ENCODE measurements at regions not wholly inside any gene's neighbourhood (a gene's known extent, or its start where the extent isn't known, plus 50 kb on each side); places are given as distances from the start of the nearest gene placed in this dataset.

DNA sequence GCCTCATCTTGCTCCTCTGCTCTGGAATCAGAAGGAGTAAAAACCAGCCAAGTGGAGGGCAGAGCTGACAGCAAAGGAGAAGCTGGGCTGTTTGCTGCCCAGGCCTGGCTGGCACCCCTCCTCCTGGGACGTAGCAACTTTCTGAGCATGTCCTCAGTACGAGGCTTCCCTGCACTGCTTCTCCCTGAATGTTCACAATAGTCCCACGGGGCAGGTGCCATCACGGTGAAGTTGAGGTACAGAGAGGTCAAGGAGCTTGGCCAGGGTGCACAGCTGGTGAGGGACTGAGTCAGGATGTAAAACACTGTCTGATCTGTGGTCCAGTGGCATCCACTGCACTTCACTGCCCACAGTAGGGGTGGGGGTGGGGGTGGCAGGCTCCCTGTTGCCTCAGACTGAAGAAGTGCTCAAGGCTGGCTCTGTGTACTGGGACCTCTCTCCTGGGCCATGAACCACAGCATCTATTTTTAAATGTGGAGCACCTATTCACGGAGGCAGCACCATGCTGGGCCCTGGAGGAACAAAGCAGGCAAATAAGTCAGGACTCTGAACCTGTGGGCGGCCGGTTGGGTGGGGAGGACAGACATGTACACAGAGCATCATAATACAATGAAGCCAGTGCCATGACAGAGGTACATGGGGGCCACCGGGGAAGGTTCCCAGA lies 369.5 kb downstream of the SEC14L1 start (continued):
- TF ChIP-seq, protein P1, sequence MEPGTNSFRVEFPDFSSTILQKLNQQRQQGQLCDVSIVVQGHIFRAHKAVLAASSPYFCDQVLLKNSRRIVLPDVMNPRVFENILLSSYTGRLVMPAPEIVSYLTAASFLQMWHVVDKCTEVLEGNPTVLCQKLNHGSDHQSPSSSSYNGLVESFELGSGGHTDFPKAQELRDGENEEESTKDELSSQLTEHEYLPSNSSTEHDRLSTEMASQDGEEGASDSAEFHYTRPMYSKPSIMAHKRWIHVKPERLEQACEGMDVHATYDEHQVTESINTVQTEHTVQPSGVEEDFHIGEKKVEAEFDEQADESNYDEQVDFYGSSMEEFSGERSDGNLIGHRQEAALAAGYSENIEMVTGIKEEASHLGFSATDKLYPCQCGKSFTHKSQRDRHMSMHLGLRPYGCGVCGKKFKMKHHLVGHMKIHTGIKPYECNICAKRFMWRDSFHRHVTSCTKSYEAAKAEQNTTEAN (CRISPR knock-in tag; IDR thresholded peaks at IDR 0.05) = no peak
- TF ChIP-seq, protein P2, sequence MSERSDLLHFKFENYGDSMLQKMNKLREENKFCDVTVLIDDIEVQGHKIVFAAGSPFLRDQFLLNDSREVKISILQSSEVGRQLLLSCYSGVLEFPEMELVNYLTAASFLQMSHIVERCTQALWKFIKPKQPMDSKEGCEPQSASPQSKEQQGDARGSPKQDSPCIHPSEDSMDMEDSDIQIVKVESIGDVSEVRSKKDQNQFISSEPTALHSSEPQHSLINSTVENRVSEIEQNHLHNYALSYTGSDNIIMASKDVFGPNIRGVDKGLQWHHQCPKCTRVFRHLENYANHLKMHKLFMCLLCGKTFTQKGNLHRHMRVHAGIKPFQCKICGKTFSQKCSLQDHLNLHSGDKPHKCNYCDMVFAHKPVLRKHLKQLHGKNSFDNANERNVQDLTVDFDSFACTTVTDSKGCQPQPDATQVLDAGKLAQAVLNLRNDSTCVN (CRISPR knock-in tag; IDR thresholded peaks at IDR 0.05) = no peak
- no peak for TF ChIP-seq HDAC6 (IDR thresholded peaks at IDR 0.05; ENCODE audit: low read depth, low read length)
- no peak for TF ChIP-seq ZNF586 (CRISPR knock-in tag; conservative IDR thresholded peaks at IDR 0.05)
- no peak for TF ChIP-seq BACH1 (tag; IDR thresholded peaks at IDR 0.05)
- TF ChIP-seq ZC3H11A (IDR thresholded peaks at IDR 0.05; ENCODE audit: low read depth, low read length) = no peak
- no peak for TF ChIP-seq ARHGAP35 (IDR thresholded peaks at IDR 0.05; ENCODE audit: partially characterized antibody)
- no peak for TF ChIP-seq MTF1 (CRISPR knock-in tag; IDR thresholded peaks at IDR 0.05; ENCODE audit: borderline replicate concordance)
- TF ChIP-seq ZNF224 (CRISPR knock-in tag; IDR thresholded peaks at IDR 0.05) = no peak
- TF ChIP-seq ZNF184 (CRISPR knock-in tag; IDR thresholded peaks at IDR 0.05) = no peak
